Embryonic facial prominence (tissue), 1 donor: ENCODE measurements at regions not wholly inside any gene's neighbourhood (a gene's known extent, or its start where the extent isn't known, plus 50 kb on each side); places are given as distances from the start of the nearest gene placed in this dataset.

Experiments used
- DNase-seq: peaks from one replicate; pipeline ENCODE4 v3.0.0-alpha.2; 2016; ENCODE audit errors: extremely low spot score

DNA sequence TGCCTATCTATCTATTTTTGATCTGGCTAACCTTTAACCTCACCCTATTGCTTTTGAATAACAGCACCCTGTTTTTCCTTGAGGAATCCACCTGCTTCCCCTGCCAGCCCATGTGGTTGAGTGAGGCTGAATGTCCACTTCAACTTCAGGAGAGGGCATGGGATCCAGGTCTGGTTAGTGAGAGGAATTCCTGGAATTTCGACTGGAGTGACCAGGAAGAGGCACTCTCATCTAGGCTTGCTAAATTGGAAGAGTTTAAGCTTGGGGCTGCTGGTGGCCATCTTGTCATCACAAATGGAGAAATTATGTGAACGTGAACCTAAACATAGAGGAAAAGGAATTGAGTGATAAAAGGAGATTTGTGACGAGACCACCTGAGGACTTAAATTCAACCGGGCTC lies 322.1 kb downstream of the OSTF1 start:
- DNase-seq: no peak

DNA sequence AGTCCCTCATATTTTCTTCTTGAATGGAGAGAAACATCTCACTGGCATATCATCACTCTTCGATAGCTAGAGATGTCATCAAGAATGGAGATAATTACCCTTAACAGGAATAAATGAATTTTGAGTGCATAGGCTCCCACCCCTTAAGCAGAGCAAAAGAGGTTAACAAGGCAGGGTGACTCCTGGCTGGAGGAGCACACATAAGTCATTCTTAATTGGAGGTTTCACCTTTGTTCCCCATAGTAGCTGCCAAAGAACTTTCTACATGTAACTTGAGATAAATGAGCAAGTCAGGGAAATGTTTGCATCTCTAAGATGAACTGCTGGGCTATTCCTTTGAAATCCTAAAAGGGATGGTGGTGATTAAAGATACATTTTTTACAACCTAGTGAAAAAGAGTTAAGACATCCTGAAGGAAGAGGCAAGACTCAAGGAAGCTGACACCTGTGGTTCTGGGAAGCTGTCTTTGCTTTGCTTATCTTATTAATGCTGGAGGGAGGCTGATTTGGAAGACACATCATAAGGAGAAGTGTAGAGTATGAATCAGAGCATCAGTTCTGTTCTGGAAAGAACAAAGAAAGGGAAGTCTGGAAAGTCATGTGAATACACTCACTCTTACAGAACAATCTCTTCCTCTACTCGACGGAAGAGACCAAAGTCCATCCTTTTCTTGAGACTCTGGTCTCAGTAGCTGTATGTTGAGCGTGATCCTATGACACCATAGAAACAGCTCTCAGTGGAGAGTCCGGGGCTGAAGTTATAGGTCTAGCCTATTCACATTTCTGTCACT lies 326.3 kb downstream of the OSTF1 start:
- DNase-seq: no peak

DNA sequence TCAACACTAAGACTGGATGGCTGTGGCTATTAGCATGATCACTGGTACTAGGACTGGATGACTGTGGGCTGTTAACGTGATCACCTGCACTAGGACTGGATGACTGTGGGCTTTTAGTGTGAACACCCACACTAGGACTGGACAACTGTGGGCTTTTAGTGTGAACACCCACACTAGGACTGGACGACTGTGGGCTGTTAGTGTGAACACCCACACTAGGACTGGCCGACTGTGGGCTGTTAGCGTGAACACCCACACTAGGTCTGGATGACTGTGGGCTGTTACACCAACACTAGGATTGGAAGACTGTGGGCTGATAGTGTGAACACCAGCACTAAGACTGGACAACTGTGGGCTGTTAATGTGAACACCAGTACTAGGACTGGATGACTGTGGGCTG lies 329.2 kb downstream of the OSTF1 start:
- no peak for DNase-seq

DNA sequence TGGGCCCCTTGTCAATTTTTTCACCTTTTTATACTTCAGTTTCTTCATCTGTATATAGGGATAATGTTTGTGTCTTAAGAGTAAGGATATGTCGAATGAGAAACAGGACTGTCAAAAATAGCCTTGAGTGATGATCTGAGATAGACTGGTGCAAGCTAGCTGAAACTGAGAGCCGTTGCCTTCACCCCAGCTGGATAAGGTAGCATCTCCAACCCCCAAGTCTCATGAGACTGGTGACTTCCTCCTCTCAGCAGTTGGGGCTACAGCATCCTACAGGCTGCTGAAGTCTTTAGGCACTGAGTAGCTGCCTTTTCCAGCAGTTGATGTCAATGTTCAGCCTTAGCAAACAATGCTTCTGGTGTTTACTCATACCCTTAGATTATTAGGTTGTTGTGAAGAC lies 330.2 kb downstream of the OSTF1 start:
- DNase-seq: no peak

DNA sequence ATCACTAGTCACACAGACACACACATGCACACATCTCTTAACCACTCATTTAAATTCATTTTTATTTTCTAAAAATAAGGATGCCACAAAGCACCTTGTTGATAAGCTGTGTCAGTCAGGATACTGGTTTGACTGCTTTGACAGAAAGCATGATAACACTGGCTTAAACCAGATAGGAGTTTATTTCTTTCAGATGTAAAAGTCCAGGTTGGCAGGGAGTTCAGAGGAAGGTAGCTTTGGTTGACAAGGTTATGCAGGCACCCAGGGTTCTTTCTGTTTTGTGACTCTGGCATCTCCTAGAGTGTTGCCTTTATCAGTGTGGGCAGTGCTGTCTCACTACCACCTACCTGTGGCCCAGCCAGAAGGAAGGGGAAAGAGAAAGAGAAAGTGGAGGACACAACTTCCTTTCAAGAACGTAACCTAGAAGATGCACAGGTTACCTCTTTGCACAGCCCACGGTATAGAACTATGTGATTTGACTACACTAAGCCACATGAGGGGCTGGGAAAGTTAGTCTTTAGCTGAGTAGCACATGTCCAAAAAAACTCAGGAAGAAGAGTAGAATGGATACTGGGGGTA lies 334.7 kb downstream of the OSTF1 start:
- DNase-seq: no peak

DNA sequence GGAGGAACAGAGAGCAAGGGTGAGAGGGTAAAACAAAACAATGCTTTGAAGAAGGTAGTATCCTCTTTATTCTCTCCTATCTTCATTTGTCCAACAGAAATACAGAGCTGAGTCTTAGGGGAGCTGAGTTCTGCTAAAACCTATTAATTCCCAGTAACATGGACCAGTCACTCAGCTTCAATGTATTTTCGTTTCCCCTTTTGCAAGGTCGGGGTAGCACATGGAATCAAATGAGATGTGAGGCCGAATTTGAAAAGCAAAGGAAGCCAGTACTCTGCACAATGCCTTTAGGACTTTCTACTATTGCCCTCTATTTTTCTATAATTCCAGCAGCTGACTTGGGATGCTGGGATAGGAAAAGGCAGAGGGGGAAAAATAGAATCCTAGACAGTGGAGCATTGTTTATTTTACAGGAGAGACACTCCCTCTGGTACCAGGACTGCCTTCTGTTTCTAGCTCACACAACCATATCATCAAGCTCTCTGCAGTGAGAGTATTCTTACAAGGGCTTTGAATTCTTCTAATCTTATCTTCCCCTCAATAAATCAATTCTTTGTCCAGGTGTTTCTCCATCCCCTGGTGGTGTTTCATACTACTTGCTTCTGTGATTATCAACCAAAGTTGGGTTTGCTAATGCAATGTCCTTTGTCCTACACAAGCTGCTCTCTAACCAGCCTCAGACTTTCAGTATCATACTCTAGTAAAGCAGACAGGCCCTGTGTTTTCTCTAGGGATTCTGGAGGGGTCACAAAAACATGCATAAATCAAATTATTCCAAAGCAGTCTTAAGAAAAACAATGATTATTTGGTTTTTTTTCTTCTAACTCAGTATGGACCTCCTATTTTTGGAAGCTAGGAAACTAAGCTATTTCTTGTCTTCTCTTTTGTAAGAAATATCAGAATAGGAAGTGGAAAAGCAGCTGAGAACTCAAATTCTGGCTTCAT lies 341.5 kb downstream of the OSTF1 start:
- no peak for DNase-seq

DNA sequence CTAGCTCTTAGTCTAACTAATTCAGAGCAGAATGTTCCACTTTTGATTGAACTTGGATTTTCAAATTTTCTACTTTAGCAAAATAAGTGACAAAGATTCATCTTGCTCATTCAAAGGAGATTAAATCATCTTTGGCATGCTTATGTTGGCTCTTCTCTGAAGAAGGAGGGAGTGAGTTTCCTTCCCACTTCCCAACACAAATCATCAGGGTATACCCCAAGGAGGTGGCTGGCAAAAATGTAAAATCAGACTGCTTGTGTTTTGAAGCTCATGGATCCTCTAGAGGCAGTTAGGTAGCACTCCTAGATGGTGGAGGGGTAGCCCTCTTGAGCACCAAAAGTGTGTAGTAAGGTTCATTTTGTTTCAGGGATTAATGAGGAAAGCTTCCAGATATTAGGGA lies 343.1 kb downstream of the OSTF1 start:
- DNase-seq: no peak

DNA sequence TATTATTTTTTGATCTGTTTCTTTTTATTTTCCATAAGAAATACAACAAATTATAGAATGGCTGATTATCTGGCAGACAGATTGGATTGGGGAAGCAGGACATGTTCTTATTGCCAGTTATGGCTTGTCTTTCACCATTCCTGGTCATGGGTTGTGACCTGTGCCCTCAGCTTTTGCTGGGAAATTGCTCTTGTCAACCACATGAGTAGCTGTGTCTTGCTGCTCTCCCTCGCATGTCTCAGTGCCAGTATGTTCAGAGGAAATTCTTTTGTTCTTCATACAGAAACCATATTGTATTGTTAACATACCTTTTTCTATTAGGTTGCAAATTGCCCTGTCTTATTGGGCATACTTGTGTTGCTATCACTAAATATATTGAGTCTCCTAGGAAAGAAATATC lies 344.1 kb downstream of the OSTF1 start:
- no peak for DNase-seq

DNA sequence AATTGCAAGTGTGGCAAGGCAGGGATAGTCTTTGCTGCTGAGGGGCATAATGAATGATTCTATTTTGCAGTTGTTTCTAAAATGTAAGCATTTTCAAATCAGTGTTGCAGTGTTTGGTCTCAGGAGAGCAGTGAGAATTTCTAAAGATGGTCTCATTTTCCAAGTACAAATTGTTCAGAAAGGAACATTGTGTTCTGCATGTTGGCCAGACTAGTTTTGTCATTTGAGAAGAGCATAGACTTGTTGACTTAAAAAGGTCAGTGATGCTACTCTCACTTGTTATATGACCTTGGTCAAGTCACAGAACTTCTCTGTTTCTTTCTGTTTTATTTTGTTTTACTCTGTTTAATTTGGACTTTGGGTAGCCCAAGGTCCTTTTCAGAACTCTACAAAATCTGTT lies 344.6 kb downstream of the OSTF1 start:
- DNase-seq: no peak

DNA sequence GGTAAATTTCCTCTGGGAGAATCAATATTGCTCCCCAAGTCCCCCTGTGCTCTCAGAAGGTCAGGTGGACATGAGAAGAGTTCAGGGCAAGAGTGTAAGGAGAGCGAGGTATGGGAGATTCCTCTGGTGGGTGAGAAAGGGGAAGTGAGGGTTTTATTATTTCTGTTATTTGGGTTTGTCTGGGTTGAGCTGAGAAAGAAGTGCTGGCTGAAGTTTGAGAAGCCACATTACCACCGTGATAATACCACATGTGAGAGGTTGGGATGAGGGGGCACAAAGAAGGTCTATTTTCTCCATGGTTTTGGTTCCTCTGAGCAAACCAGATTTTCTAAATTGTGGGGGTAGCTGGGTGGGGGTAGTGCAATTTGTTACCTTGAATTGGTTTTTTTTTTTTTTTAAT lies 350.4 kb downstream of the OSTF1 start:
- DNase-seq: no peak

DNA sequence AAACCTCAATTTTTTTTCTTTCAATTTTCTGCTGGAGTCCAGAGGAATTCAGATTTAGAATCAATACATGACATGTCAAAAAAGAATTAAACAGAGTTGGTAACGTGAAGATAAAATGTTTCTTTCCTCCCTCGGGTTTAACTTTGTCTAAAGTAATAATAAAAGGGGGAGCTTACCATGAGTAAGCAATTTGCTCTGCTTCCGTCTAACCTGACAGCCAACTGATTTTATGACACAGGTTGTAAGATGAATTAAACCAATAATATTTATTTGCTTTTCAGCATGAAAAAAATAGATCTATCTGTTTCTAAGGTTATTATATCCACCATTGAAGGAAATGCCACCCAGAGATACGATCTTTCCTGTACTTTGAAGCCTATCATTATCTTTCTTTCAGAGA lies 352.6 kb downstream of the OSTF1 start:
- no peak for DNase-seq

DNA sequence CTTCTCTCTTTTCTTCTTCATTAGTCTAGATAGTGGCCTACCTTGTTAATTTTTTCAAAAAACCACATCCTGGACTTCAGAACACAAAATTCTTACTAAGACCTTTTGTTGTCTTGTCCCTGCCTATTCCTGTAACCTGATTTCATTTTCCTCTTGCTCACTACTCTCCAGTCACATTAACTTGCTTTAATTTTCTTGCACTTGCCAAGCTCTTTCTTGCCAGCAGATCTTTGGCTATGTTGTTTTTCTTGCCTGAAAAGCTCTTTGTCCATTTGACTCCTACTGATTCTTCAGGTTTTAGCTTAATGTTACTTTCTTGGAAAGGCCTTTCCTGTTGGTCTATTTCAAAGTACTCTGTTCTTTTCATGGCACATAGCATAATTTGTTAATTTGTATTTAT lies 356.8 kb downstream of the OSTF1 start:
- no peak for DNase-seq

DNA sequence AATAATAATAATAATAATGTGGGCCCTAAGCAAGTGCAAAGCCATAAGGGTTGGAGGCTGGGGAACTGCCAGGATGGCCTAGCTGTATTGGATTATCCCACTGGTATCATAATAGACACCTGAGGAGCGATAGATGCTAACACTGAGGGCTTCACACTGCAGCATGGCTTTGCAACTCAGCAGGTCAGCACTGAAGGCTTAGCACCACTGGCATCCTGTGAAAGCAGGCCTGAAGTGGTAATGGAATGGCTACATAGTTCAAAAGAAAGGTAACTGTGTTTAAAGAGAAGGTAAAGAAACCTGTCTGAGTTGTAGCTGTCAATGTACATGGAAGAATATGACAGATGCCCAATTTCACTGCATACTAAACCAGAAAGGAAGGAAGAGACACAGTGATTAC lies 359.0 kb downstream of the OSTF1 start:
- no peak for DNase-seq

DNA sequence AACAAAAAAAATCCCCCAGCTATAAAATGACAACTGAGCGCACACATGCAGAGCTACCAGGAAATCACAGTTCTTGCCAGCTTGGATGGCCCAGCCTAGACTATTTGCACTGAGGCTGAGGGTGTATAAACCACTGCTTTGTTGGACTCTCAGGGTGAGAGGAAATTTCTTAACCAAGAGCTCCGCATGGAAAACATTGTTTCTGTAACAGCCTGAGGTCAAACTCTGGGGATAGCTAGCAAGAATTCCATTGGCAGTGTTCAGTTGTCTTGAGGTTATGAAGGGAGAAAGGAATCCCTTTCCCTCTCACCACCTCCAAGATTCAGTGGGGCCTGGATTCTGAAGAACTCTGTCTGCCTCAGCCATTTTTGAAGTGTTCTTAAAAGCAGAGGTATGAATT lies 360.0 kb downstream of the OSTF1 start:
- no peak for DNase-seq

DNA sequence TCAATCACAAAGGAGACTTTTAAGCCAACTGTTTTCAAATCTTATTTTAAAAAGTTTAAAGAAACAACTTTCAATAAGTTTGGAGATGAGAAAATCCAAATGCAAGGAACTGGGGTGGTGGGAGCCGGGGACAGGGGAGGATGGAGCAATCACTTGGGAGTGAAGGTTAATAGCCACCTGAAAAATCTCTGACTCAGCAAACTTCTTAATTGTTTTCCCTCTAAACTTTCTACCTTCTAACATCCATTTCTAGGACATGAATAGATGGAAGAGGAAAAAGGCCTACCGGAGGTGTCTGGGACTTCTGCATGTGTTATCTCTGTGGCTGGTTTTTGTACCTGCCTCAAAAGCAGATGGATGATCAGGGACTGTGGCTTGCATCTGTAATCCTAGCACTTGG lies 360.6 kb downstream of the OSTF1 start:
- DNase-seq: no peak

DNA sequence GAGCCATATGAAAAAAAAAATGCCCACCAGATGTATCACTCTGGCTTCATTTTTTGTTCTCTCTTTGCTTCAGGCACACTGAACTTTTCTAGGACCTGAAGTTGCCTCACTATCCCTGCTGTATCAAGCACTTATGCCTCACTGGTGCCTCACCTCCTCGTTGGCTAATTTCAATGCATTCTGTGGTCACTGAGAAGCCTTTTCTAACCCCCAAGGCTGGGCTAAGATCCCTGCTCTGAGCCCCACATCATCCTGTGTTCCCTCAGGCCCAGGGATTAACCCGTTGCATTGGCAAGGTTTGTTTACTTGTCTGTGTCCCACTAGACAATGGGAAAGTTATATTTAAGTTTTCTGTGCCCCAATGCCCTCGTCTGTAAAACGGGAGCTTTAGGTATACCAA lies 362.7 kb downstream of the OSTF1 start:
- no peak for DNase-seq

DNA sequence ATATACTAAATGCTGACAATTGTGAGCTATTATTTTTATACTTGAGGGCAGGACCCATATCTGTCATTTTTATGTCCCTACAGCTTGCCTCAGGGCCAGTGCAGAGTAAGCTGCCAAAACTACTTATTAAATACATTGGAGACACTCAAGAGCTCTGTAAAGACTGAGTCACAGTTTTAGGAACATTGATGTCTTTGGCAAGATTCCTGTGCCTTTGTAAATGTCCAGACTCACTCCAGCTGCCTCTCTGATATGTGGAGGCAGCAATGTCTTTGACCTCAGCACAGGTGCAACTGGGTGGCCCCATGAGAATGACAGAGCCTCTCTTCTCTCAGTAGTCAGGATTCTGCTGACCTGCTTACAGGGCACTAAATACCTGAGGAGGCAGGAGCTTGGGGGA lies 363.2 kb downstream of the OSTF1 start:
- DNase-seq: no peak

DNA sequence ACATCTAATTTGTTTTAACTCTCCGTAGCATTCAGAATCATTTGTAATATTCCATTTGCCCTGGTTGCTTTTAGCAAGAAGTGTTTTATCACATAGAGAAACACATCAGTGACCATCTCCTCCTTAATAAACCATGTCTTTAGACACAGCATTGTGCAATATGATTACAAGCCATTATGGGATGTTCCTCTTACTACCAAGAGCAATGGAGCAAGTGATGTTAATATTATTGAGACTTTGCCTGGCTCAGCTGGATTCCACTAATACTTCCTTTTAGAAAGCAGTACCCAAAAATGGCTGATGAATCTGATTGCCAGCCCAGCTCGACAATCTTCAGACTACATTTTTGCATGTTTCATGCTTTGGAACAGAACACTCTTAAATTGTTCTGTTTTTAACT lies 364.2 kb downstream of the OSTF1 start:
- no peak for DNase-seq

DNA sequence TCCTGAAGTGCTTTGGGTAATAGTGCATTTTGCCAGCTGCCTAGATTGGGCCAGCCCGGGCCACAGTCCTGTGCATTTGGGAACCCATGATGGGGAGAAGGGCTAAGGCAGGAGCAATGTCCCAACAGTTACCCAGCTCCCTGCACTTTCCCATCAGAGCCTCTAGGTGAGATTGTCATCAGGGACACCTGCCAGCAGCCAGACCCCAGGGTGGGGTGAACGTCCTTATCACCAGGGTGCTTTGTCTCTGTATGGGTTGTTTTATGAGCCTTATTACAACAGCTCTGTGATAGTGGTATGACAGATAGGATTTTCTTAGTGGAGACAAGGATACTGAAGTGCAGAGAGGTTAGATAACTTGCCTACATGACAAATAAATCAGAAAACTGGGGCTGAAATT lies 365.7 kb downstream of the OSTF1 start:
- no peak for DNase-seq

DNA sequence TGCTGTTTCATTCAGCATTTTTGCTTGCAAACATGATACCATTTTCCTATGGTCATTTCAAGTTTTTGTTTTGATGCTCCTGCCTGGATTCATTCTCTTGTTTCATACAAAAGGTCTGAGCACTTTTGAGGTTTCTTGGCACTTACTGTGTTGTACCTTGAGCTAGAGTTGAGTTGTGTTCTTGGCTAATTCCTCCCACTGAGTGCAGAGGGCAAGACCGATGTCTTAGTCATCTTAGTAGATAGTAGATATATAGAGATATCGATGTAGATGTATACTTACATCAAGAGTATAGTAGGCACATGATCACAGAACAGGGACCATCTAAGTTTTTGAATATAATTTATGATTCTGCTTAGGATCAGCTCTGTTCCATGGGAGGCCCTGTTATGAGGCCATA lies 366.6 kb downstream of the OSTF1 start:
- DNase-seq: no peak

DNA sequence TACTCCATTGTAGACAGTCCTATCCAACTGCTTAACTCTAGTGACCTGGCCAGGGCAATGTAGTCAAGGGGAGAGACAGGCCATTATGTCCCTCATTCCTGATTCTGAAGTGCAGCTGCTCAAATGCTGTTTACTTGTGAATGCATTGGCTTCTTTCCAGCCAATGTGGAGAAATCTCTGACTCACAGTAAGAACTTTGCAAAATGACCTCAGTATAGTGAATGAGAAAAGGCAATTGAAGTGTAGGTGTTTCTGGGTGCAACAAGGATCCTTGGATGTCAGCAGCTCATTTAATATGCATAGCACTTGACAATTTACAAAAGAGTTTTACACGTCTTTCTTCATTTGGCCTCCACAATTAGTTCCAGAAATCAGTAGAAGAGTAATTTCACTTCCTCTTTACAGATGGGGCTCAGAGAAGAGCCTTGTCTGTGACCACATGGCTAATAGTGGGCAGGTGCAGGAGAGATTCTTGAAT lies 367.2 kb downstream of the OSTF1 start:
- no peak for DNase-seq

DNA sequence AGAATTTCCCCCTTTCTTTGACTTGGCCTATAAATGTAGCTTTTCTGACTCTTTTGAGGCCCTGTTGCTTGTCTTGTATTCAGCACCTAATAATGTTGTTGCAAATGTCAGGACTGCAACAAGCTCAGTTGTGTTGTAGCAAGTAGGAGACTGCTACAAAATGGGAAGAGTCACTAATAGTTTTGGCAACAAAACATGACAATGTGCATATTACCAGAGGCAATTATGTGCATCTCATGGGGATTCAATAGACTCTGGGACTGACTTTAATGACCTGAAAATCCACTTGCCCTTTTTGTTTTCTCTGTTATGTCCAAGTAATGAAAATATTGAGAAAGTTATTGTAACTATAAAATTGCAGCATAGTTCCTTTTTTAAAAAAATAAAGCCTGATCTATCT lies 368.4 kb downstream of the OSTF1 start:
- no peak for DNase-seq
